H1 (cell line): ENCODE measurements at regions not wholly inside any gene's neighbourhood (a gene's known extent, or its start where the extent isn't known, plus 50 kb on each side); places are given as distances from the start of the nearest gene placed in this dataset.

ENCODE experiments used
- CTCF ChIA-PET: fragments of 300-600 bp; sonication (Branson Sonifier 250); formaldehyde crosslinking; loops from one replicate; lab custom pipeline; 2021; ENCODE audit not compliant: partially characterized antibody; lab: Charles Lee
- POLR2A ChIA-PET: fragments of 300-600 bp; sonication (Branson Sonifier 250); formaldehyde crosslinking; loops from one replicate; lab custom pipeline; 2021; ENCODE audit warnings: inconsistent platforms; ENCODE audit not compliant: partially characterized antibody; lab: Charles Lee
- DNase-seq, 2 experiments: peaks; one replicate each; pipeline versions ENCODE4 v3.0.0 to v3.0.0-alpha.2; 2010 to 2022; ENCODE audit warnings: low spot score in 2 of 2, low read depth in 1 of 2, mixed read lengths in 1 of 2
- FAIRE-seq: peaks from 2 replicates; lab custom pipeline; 2011; peaks lifted over from hg19 to GRCh38; lab: Jason Lieb, UNC
- H2AFZ ChIP-seq: 2 replicates; pipeline ENCODE4 v1.8.1; 2012; ENCODE audit warnings: low read length, inconsistent platforms
- H2AK5ac ChIP-seq: 2 replicates; pipeline ENCODE4 v1.6.1; 2013; ENCODE audit warnings: low read depth, low read length
- H2BK120ac ChIP-seq: replicated peaks from 2 replicates; pipeline ENCODE3; 2013; ENCODE audit warnings: low read depth, low read length, inconsistent platforms
- H2BK12ac ChIP-seq: 2 replicates; pipeline ENCODE4 v1.6.1; 2013; ENCODE audit warnings: low read depth, low read length
- H2BK15ac ChIP-seq: 2 replicates; pipeline ENCODE4 v1.6.1; 2013; ENCODE audit warnings: low read length
- H2BK20ac ChIP-seq: 2 replicates; pipeline ENCODE4 v1.6.1; 2013; ENCODE audit warnings: low read length
- H2BK5ac ChIP-seq: 2 replicates; pipeline ENCODE4 v1.6.1; 2013; ENCODE audit warnings: low read depth, low read length
- H3K14ac ChIP-seq: 2 replicates; pipeline ENCODE4 v1.6.1; 2013; ENCODE audit warnings: inconsistent platforms; ENCODE audit not compliant: insufficient read length
- H3K18ac ChIP-seq: 2 replicates; pipeline ENCODE4 v1.6.1; 2013; ENCODE audit warnings: low read length; ENCODE audit errors: extremely low read depth
- H3K23ac ChIP-seq: 2 replicates; pipeline ENCODE4 v1.6.1; 2013; ENCODE audit warnings: inconsistent platforms; ENCODE audit not compliant: insufficient read length
- H3K23me2 ChIP-seq: 2 replicates; pipeline ENCODE4 v1.6.1; 2013; ENCODE audit warnings: low read depth, low read length
- H3K27ac ChIP-seq: 2 replicates; pipeline ENCODE4 v1.6.1; 2011; ENCODE audit warnings: low read depth, low read length, inconsistent platforms
- H3K27me3 ChIP-seq, 4 experiments: replicated peaks in 1 of 4; 1 replicate in 1 of 4; 2 replicates in 3 of 4; pipeline versions ENCODE4 v1.6.1 to v1.8.1; 2011 to 2013; ENCODE audit warnings: low read length in 3 of 4, mild to moderate bottlenecking in 3 of 4, inconsistent platforms in 2 of 4, mixed read lengths in 2 of 4, moderate library complexity in 1 of 4; ENCODE audit not compliant: control insufficient read depth in 3 of 4, insufficient read depth in 3 of 4; ENCODE audit errors: extremely low read depth in 1 of 4
- H3K36me3 ChIP-seq, 4 experiments: 2 replicates each; pipeline versions ENCODE4 v1.6.1 to v1.8.1; 2011 to 2013; ENCODE audit warnings: mild to moderate bottlenecking in 4 of 4, low read length in 3 of 4, moderate library complexity in 2 of 4, control low read depth in 1 of 4, inconsistent platforms in 1 of 4; ENCODE audit not compliant: insufficient read depth in 4 of 4, control insufficient read depth in 2 of 4
- H3K4ac ChIP-seq: replicated peaks from 2 replicates; pipeline ENCODE3; 2013; ENCODE audit warnings: low read length, low read depth, mixed read lengths, inconsistent platforms; ENCODE audit not compliant: insufficient read length
- H3K4me1 ChIP-seq, 4 experiments: replicated peaks in 1 of 4; 1 replicate in 1 of 4; 2 replicates in 3 of 4; pipeline versions ENCODE4 v1.6.1 to v1.8.1; 2011 to 2013; ENCODE audit warnings: low read length in 3 of 4, inconsistent platforms in 2 of 4, mixed read lengths in 1 of 4; ENCODE audit not compliant: insufficient read depth in 4 of 4, control insufficient read depth in 3 of 4
- H3K4me2 ChIP-seq, 2 experiments: 2 replicates each; pipeline versions ENCODE4 v1.6.1 to v1.8.1; 2011 to 2013; ENCODE audit warnings: low read depth in 2 of 2, low read length in 2 of 2, control low read depth in 1 of 2, inconsistent platforms in 1 of 2, mild to moderate bottlenecking in 1 of 2; ENCODE audit not compliant: insufficient read depth in 1 of 2
- H3K4me3 ChIP-seq, 4 experiments: fragments of 200-600, 300-600 bp in 1 of 4; sonication (generic), shearing (Covaris generic), sonication (Bioruptor Twin) in 1 of 4; 2 replicates each; pipeline versions ENCODE4 v1.5.1 to v1.8.1; 2011 to 2016; ENCODE audit warnings: low read length in 4 of 4, low read depth in 3 of 4, control low read depth in 2 of 4, inconsistent platforms in 2 of 4, mild to moderate bottlenecking in 2 of 4, mixed read lengths in 1 of 4, moderate library complexity in 1 of 4; ENCODE audit not compliant: insufficient read depth in 2 of 4; ENCODE audit errors: extremely low read depth in 1 of 4
- H3K56ac ChIP-seq: replicated peaks from 2 replicates; pipeline ENCODE3; 2013; ENCODE audit warnings: low read depth, mild to moderate bottlenecking, mixed read lengths, low read length, inconsistent platforms; ENCODE audit not compliant: insufficient read length
- H3K79me1 ChIP-seq: 2 replicates; pipeline ENCODE4 v1.6.1; 2013; ENCODE audit warnings: low read depth, low read length, control low read depth
- H3K79me2 ChIP-seq, 2 experiments: 2 replicates each; pipeline versions ENCODE4 v1.6.1 to v1.8.1; 2012 to 2013; ENCODE audit warnings: low read length in 2 of 2, mild to moderate bottlenecking in 2 of 2, inconsistent platforms in 1 of 2; ENCODE audit not compliant: insufficient read depth in 2 of 2, control insufficient read depth in 1 of 2
- H3K9ac ChIP-seq, 4 experiments: replicated peaks in 1 of 4; 1 replicate in 1 of 4; 2 replicates in 3 of 4; pipeline versions ENCODE4 v1.6.1 to v1.8.1; 2011 to 2013; ENCODE audit warnings: low read depth in 3 of 4, low read length in 3 of 4, control low read depth in 2 of 4, mild to moderate bottlenecking in 2 of 4, moderate library complexity in 2 of 4, inconsistent platforms in 1 of 4; ENCODE audit errors: extremely low read depth in 1 of 4
- H3K9me3 ChIP-seq, 2 experiments: 2 replicates each; pipeline versions ENCODE4 v1.6.1 to v1.8.1; 2012 to 2013; ENCODE audit warnings: mild to moderate bottlenecking in 2 of 2, moderate library complexity in 2 of 2, control low read depth in 1 of 2, inconsistent platforms in 1 of 2, low read depth in 1 of 2, low read length in 1 of 2, mixed read lengths in 1 of 2; ENCODE audit not compliant: insufficient read depth in 2 of 2
- H4K20me1 ChIP-seq, 2 experiments: replicated peaks in 1 of 2; 2 replicates each; pipeline versions ENCODE3 to v1.8.1; 2011 to 2013; ENCODE audit warnings: inconsistent platforms in 2 of 2, low read length in 2 of 2, mild to moderate bottlenecking in 1 of 2; ENCODE audit not compliant: insufficient read depth in 2 of 2, control insufficient read depth in 1 of 2
- H4K5ac ChIP-seq: 2 replicates; pipeline ENCODE4 v1.6.1; 2013; ENCODE audit warnings: low read length, low read depth, mixed read lengths, inconsistent platforms; ENCODE audit not compliant: insufficient read length
- H4K8ac ChIP-seq: 2 replicates; pipeline ENCODE4 v1.8.0; 2013; ENCODE audit warnings: mild to moderate bottlenecking, moderate library complexity, low read length, inconsistent platforms; ENCODE audit not compliant: insufficient read depth; ENCODE audit errors: extremely low read depth
- H4K91ac ChIP-seq: replicated peaks from 2 replicates; pipeline ENCODE3; 2013; ENCODE audit warnings: low read length, mixed read lengths, inconsistent platforms; ENCODE audit not compliant: insufficient read length
- BACH1 ChIP-seq: IDR thresholded peaks from 2 replicates; pipeline ENCODE4 v1.6.1; 2012; ENCODE audit warnings: low read length, improper control_type of control experiment
- EP300 ChIP-seq, 2 experiments: IDR thresholded peaks; 1 replicate in 1 of 2; 2 replicates in 1 of 2; pipeline ENCODE4 v1.6.1; 2011 to 2012; ENCODE audit warnings: low read depth in 2 of 2, low read length in 2 of 2, mild to moderate bottlenecking in 2 of 2, borderline replicate concordance in 1 of 2, inconsistent platforms in 1 of 2, moderate library complexity in 1 of 2
- WGBS, 2 experiments: shearing (Covaris generic) in 1 of 2; methylation state at CpG; one replicate each; pipeline versions ENCODE4 v1.1.6 to v1.1.7; 2013 to 2015; ENCODE audit warnings: low lambda C conversion rate in 2 of 2, mixed read lengths in 2 of 2, inconsistent platforms in 1 of 2, low coverage in 1 of 2, missing lambda C conversion rate in 1 of 2; ENCODE audit not compliant: insufficient replicate concordance in 2 of 2, insufficient coverage in 1 of 2, insufficient read length in 1 of 2; ENCODE audit errors: extremely low coverage in 1 of 2, missing lambda C conversion rate in 1 of 2; 5-methylcytosine and 5-hydroxymethylcytosine counted together
- TF ChIP-seq, protein P1 (sequence below): IDR thresholded peaks from 2 replicates; pipeline ENCODE4 v1.6.1; 2011; ENCODE audit warnings: low read length, improper control_type of control experiment
- TF ChIP-seq, protein P2 (sequence below), 3 experiments: IDR thresholded peaks; 1 replicate in 2 of 3; 2 replicates in 1 of 3; pipeline versions ENCODE4 v1.5.1 to v1.6.1; 2011; ENCODE audit warnings: low read length in 3 of 3, mild to moderate bottlenecking in 3 of 3, inconsistent platforms in 2 of 3, low read depth in 1 of 3, moderate library complexity in 1 of 3; ENCODE audit not compliant: insufficient read depth in 1 of 3; ENCODE audit errors: control extremely low read depth in 1 of 3

DNA sequence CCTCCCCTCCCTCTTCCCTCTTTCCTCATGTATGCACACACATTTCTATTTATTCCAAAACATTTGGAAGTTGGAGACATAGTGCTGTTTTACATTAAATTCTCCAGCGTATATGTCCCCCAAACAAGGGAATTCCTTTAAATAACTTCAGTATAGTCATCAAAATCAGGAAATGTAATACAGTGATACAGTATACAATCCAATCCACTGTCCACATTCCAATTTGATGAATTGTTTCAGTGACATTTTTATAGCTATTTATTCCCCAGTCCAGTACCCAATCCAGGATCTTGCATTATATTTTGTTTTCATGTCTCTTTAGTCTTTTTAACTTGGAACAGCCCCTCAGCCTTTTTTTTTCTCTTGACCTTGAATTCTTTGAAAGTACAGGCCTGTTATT is 233.0 kb downstream of the DKK2 start:
- Histone ChIP-seq H3K27ac (no peak overlapping the region), H3K18ac (no peak overlapping the region), H4K91ac (no peak overlapping the region), H3K9me3 (no peaks in the 10 kb centered on the region), H3K79me1 (no peaks in the 10 kb centered on the region), H2BK15ac (no peak overlapping the region), H3K56ac (no peak overlapping the region), H3K23ac (no peak overlapping the region), H3K23me2 (no peaks in the 10 kb centered on the region), H3K36me3 (no peaks in the 10 kb centered on the region), H4K20me1 (no peaks in the 10 kb centered on the region), H3K27me3 (no peaks in the 10 kb centered on the region), H3K79me2 (no peaks in the 10 kb centered on the region), H2BK12ac (no peak overlapping the region), H3K4ac (no peak overlapping the region), H2BK20ac (no peak overlapping the region), H2BK120ac (no peak overlapping the region), H3K4me3 (no peak overlapping the region), H2BK5ac (no peak overlapping the region), H3K14ac (no peak overlapping the region), H4K8ac (no peak overlapping the region)
- TF ChIP-seq, protein P1, sequence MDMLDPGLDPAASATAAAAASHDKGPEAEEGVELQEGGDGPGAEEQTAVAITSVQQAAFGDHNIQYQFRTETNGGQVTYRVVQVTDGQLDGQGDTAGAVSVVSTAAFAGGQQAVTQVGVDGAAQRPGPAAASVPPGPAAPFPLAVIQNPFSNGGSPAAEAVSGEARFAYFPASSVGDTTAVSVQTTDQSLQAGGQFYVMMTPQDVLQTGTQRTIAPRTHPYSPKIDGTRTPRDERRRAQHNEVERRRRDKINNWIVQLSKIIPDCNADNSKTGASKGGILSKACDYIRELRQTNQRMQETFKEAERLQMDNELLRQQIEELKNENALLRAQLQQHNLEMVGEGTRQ = no peak
- TF ChIP-seq EP300 (IDR thresholded peaks at IDR 0.05; ENCODE audit: borderline replicate concordance in 1 of 2, low read depth in 2 of 2, low read length in 2 of 2) (no peak), BACH1 (no peak)
- TF ChIP-seq, protein P2, sequence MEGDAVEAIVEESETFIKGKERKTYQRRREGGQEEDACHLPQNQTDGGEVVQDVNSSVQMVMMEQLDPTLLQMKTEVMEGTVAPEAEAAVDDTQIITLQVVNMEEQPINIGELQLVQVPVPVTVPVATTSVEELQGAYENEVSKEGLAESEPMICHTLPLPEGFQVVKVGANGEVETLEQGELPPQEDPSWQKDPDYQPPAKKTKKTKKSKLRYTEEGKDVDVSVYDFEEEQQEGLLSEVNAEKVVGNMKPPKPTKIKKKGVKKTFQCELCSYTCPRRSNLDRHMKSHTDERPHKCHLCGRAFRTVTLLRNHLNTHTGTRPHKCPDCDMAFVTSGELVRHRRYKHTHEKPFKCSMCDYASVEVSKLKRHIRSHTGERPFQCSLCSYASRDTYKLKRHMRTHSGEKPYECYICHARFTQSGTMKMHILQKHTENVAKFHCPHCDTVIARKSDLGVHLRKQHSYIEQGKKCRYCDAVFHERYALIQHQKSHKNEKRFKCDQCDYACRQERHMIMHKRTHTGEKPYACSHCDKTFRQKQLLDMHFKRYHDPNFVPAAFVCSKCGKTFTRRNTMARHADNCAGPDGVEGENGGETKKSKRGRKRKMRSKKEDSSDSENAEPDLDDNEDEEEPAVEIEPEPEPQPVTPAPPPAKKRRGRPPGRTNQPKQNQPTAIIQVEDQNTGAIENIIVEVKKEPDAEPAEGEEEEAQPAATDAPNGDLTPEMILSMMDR (IDR thresholded peaks at IDR 0.05; ENCODE audit: control extremely low read depth in 1 of 3, insufficient read depth in 1 of 3, low read depth in 1 of 3, low read length in 3 of 3) = no peak
- TF ChIP-seq, all 59 proteins: peak for 0
- ChIA-PET POLR2A (no interaction called here), CTCF (no interaction called here)
- Histone ChIP-seq H2AK5ac (no peak overlapping the region), H3K9ac (no peak overlapping the region), H3K4me2 (no peak overlapping the region), H2AFZ (no peak overlapping the region), H4K5ac (no peak overlapping the region), H3K4me1 (no peaks in the 10 kb centered on the region)
- DNase-seq (no peak), FAIRE-seq (no peak)
- 94% methylated on average over 1 of the region's 1 CpG; no CpG with 5 or more reads in 1 of the 2 experiments for WGBS, 2 experiments
